HEK293 (cell line): ENCODE measurements at regions not wholly inside any gene's neighbourhood (a gene's known extent, or its start where the extent isn't known, plus 50 kb on each side); places are given as distances from the start of the nearest gene placed in this dataset.

Experiments used
- CTCF ChIA-PET: fragments of 350-600 bp; formaldehyde crosslinking; extraction: SDS; loops from one replicate; lab custom pipeline; 2021; ENCODE audit warnings: antibody characterized with exemption; lab: Yijun Ruan, JAX
- POLR2A ChIA-PET: fragments of 300-600 bp; formaldehyde crosslinking; extraction: SDS; loops from one replicate; lab custom pipeline; 2020; ENCODE audit warnings: antibody characterized with exemption, inconsistent platforms; lab: Yijun Ruan, JAX
- H3K27ac ChIP-seq: fragments of 200-500 bp; sonication (Bioruptor generic); 2 replicates; pipeline ENCODE4 v1.5.1; 2014; ENCODE audit warnings: low read depth, low read length, control low read depth, inconsistent platforms; ENCODE audit errors: extremely low read depth
- H3K36me3 ChIP-seq, 2 experiments: fragments of 200-500 bp in 1 of 2; sonication (Bioruptor generic) in 1 of 2; 1 replicate in 1 of 2; 2 replicates in 1 of 2; pipeline ENCODE4 v1.5.1; 2014 to 2017; ENCODE audit warnings: inconsistent platforms in 2 of 2, low read length in 2 of 2; ENCODE audit not compliant: control insufficient read depth in 2 of 2, insufficient read depth in 1 of 2
- H3K4me1 ChIP-seq: fragments of 200-500 bp; sonication (Bioruptor generic); 2 replicates; pipeline ENCODE4 v1.5.1; 2014; ENCODE audit warnings: mild to moderate bottlenecking, low read length, inconsistent platforms; ENCODE audit not compliant: control insufficient read depth, insufficient read depth
- H3K4me3 ChIP-seq: 2 replicates; pipeline ENCODE4 v1.5.1; 2011; ENCODE audit warnings: low read depth, mild to moderate bottlenecking, control low read depth, low read length, moderate library complexity
- H3K9me3 ChIP-seq: fragments of 200-500 bp; sonication (Bioruptor generic); 2 replicates; pipeline ENCODE4 v1.5.1; 2014; ENCODE audit warnings: low read depth, low read length, inconsistent platforms; ENCODE audit not compliant: control insufficient read depth, insufficient read depth
- GLI2 ChIP-seq: fragments of 450-650 bp; formaldehyde crosslinking; IDR thresholded peaks from 2 replicates; pipeline ENCODE4; 2017; ENCODE audit warnings: missing biosample characterization, missing genetic modification characterization, low read depth, borderline replicate concordance
- GLIS1 ChIP-seq: fragments of 450-650 bp; formaldehyde crosslinking; IDR thresholded peaks from 2 replicates; pipeline ENCODE4 v1.5.1; 2016; ENCODE audit warnings: missing biosample characterization, missing genetic modification characterization
- IKZF3 ChIP-seq: fragments of 450-650 bp; IDR thresholded peaks from 2 replicates; pipeline ENCODE4 v1.5.0; 2018; ENCODE audit warnings: missing biosample characterization, mild to moderate bottlenecking, missing genetic modification characterization, moderate library complexity
- KLF7 ChIP-seq: fragments of 450-650 bp; formaldehyde crosslinking; IDR thresholded peaks from 2 replicates; pipeline ENCODE4 v1.5.1; 2016; ENCODE audit warnings: missing biosample characterization, missing genetic modification characterization, borderline replicate concordance
- MEIS1 ChIP-seq: sonication (generic); formaldehyde crosslinking; IDR thresholded peaks from 2 replicates; pipeline ENCODE4 v1.8.1; 2022; ENCODE audit warnings: missing genetic modification reagents, mild to moderate bottlenecking, borderline replicate concordance
- SP2 ChIP-seq: fragments of 450-650 bp; formaldehyde crosslinking; IDR thresholded peaks from 2 replicates; pipeline ENCODE4 v1.5.1; 2016; ENCODE audit warnings: missing biosample characterization, missing genetic modification characterization
- ZFP37 ChIP-seq: fragments of 450-650 bp; formaldehyde crosslinking; IDR thresholded peaks from 2 replicates; pipeline ENCODE4 v1.5.1; 2016; ENCODE audit warnings: missing biosample characterization, missing genetic modification characterization
- ZFP41 ChIP-seq: fragments of 450-650 bp; formaldehyde crosslinking; IDR thresholded peaks from 2 replicates; pipeline ENCODE4 v1.5.1; 2016; ENCODE audit warnings: missing biosample characterization, missing genetic modification characterization, borderline replicate concordance
- ZFP69B ChIP-seq: fragments of 450-650 bp; formaldehyde crosslinking; IDR thresholded peaks from 2 replicates; pipeline ENCODE4 v1.5.1; 2016; ENCODE audit warnings: missing biosample characterization, missing genetic modification characterization
- ZNF138 ChIP-seq: fragments of 450-650 bp; formaldehyde crosslinking; IDR thresholded peaks from 2 replicates; pipeline ENCODE4 v1.5.1; 2016; ENCODE audit warnings: missing biosample characterization, missing genetic modification characterization, borderline replicate concordance
- ZNF175 ChIP-seq: fragments of 450-650 bp; formaldehyde crosslinking; IDR thresholded peaks from 2 replicates; pipeline ENCODE4 v1.5.1; 2016; ENCODE audit warnings: missing biosample characterization, missing genetic modification characterization
- ZNF19 ChIP-seq: fragments of 450-650 bp; formaldehyde crosslinking; IDR thresholded peaks from 2 replicates; pipeline ENCODE4; 2016; ENCODE audit warnings: missing biosample characterization, missing genetic modification characterization, low read depth
- ZNF274 ChIP-seq, 2 experiments: fragments of 200-500 bp in 1 of 2; fragments of 450-650 bp in 1 of 2; sonication (Bioruptor generic) in 1 of 2; formaldehyde crosslinking in 1 of 2; IDR thresholded peaks; 2 replicates each; pipeline versions ENCODE4 v1.5.1 to v1.6.1; 2014 to 2016; ENCODE audit warnings: borderline replicate concordance in 1 of 2, inconsistent platforms in 1 of 2, low read length in 1 of 2, missing biosample characterization in 1 of 2, missing genetic modification characterization in 1 of 2
- ZNF341 ChIP-seq: fragments of 450-650 bp; formaldehyde crosslinking; IDR thresholded peaks from 2 replicates; pipeline ENCODE4; 2016; ENCODE audit warnings: low read depth, missing biosample characterization, missing genetic modification characterization
- ZNF354C ChIP-seq: fragments of 450-650 bp; formaldehyde crosslinking; IDR thresholded peaks from 2 replicates; pipeline ENCODE4 v1.5.1; 2016; ENCODE audit warnings: missing biosample characterization, missing genetic modification characterization, low read depth, borderline replicate concordance
- ZNF513 ChIP-seq: fragments of 450-650 bp; IDR thresholded peaks from 2 replicates; pipeline ENCODE4 v1.5.1; 2018; ENCODE audit warnings: missing biosample characterization, missing genetic modification characterization
- ZNF521 ChIP-seq: fragments of 450-650 bp; formaldehyde crosslinking; IDR thresholded peaks from 2 replicates; pipeline ENCODE4 v1.5.1; 2017; ENCODE audit warnings: missing biosample characterization, mild to moderate bottlenecking, missing genetic modification characterization
- ZNF600 ChIP-seq: fragments of 450-650 bp; formaldehyde crosslinking; IDR thresholded peaks from 2 replicates; pipeline ENCODE4 v1.5.1; 2016; ENCODE audit warnings: missing biosample characterization, missing genetic modification characterization
- ZNF768 ChIP-seq: fragments of 450-650 bp; formaldehyde crosslinking; IDR thresholded peaks from 2 replicates; pipeline ENCODE4 v1.5.1; 2018; ENCODE audit warnings: missing biosample characterization, mild to moderate bottlenecking, missing genetic modification characterization
- ZNF791 ChIP-seq: fragments of 450-650 bp; formaldehyde crosslinking; IDR thresholded peaks from 2 replicates; pipeline ENCODE4 v1.5.1; 2016; ENCODE audit warnings: missing biosample characterization, missing genetic modification characterization
- ZNF830 ChIP-seq: fragments of 450-650 bp; IDR thresholded peaks from 2 replicates; pipeline ENCODE4 v1.5.0; 2018; ENCODE audit warnings: missing biosample characterization, missing genetic modification characterization, low read depth, mild to moderate bottlenecking, moderate library complexity
- ZNF837 ChIP-seq: fragments of 450-650 bp; formaldehyde crosslinking; IDR thresholded peaks from 2 replicates; pipeline ENCODE4 v1.5.1; 2016; ENCODE audit warnings: missing biosample characterization, missing genetic modification characterization
- ZSCAN4 ChIP-seq: fragments of 450-650 bp; formaldehyde crosslinking; IDR thresholded peaks from 2 replicates; pipeline ENCODE4 v1.5.1; 2017; ENCODE audit warnings: missing biosample characterization, missing genetic modification characterization
- ZXDB ChIP-seq: fragments of 450-650 bp; formaldehyde crosslinking; IDR thresholded peaks from 2 replicates; pipeline ENCODE4 v1.5.1; 2016; ENCODE audit warnings: missing biosample characterization, missing genetic modification characterization

- no peak for TF ChIP-seq MEIS1 (CRISPR knock-in tag)
Measured at GRCh38 chr7:34552502-34552901, 105.5 kb upstream of the NPSR1 start (continued).

- TF ChIP-seq GLI2 (tag by site-specific recombination) (no peak), ZNF837 (no peak), KLF7 (tag by site-specific recombination) (no peak), SP2 (tag by site-specific recombination) (no peak), GLIS1 (tag by site-specific recombination) (no peak), ZNF513 (no peak), ZSCAN4 (tag by site-specific recombination) (no peak), ZNF830 (tag by site-specific recombination) (no peak), ZNF175 (tag by site-specific recombination) (no peak), ZNF600 (no peak), ZNF341 (tag by site-specific recombination) (no peak), ZFP37 (no peak), ZNF274 (IDR thresholded peaks at IDR 0.05; ENCODE audit: low read length) (no peak), ZNF274 (tag by site-specific recombination; IDR thresholded peaks at IDR 0.05; ENCODE audit: borderline replicate concordance) (no peak), ZNF138 (tag by site-specific recombination) (no peak), ZFP69B (tag by site-specific recombination) (no peak)
- no peaks in the 10 kb centered on the region for H3K9me3 ChIP-seq
- H3K4me3 ChIP-seq = no peak overlapping the region
- ChIA-PET CTCF (no interaction called here), POLR2A (no interaction called here)
- no peaks in the 10 kb centered on the region for H3K36me3 ChIP-seq
- H3K27ac ChIP-seq = no peak overlapping the region
- H3K4me1 ChIP-seq = no peaks in the 10 kb centered on the region
Measured at GRCh38 chr7:34558022-34558421, 100.0 kb upstream of the NPSR1 start.

- ChIA-PET POLR2A (no interaction called here), CTCF (no interaction called here)
- no peaks in the 10 kb centered on the region for H3K36me3 ChIP-seq
- no peak overlapping the region for H3K4me3 ChIP-seq
- H3K9me3 ChIP-seq = no peaks in the 10 kb centered on the region
- H3K4me1 ChIP-seq = no peaks in the 10 kb centered on the region
- no peak overlapping the region for H3K27ac ChIP-seq
- TF ChIP-seq IKZF3 (tag by site-specific recombination) (no peak), ZNF791 (tag by site-specific recombination) (no peak), ZNF354C (tag by site-specific recombination) (no peak), ZXDB (tag by site-specific recombination) (no peak), ZNF521 (no peak), ZFP41 (tag by site-specific recombination) (no peak), ZNF19 (tag by site-specific recombination) (no peak), ZNF768 (tag by site-specific recombination) (no peak)
Measured at GRCh38 chr7:34564091-34564490, 93.9 kb upstream of the NPSR1 start.
